Uterus (tissue), 2 donors: ENCODE measurements at regions not wholly inside any gene's neighbourhood (a gene's known extent, or its start where the extent isn't known, plus 50 kb on each side); places are given as distances from the start of the nearest gene placed in this dataset.

Source experiments
- POLR2A ChIP-seq, 2 donors: fragments of 450-650 bp; IDR thresholded peaks; one replicate each; pipeline ENCODE4 v1.6.1; 2016; ENCODE audit warnings: antibody characterized with exemption in 2 of 2, mild to moderate bottlenecking in 1 of 2, moderate library complexity in 1 of 2
- TF ChIP-seq, protein P1 (sequence below), 4 experiments: fragments of 200-600 bp in 2 of 4; fragments of 450-650 bp in 2 of 4; sonication (generic) in 2 of 4; IDR thresholded peaks; one replicate each; pipeline ENCODE4 v1.5.1; 2016 to 2019; ENCODE audit warnings: antibody characterized with exemption in 4 of 4, mild to moderate bottlenecking in 2 of 4, moderate library complexity in 1 of 4

DNA sequence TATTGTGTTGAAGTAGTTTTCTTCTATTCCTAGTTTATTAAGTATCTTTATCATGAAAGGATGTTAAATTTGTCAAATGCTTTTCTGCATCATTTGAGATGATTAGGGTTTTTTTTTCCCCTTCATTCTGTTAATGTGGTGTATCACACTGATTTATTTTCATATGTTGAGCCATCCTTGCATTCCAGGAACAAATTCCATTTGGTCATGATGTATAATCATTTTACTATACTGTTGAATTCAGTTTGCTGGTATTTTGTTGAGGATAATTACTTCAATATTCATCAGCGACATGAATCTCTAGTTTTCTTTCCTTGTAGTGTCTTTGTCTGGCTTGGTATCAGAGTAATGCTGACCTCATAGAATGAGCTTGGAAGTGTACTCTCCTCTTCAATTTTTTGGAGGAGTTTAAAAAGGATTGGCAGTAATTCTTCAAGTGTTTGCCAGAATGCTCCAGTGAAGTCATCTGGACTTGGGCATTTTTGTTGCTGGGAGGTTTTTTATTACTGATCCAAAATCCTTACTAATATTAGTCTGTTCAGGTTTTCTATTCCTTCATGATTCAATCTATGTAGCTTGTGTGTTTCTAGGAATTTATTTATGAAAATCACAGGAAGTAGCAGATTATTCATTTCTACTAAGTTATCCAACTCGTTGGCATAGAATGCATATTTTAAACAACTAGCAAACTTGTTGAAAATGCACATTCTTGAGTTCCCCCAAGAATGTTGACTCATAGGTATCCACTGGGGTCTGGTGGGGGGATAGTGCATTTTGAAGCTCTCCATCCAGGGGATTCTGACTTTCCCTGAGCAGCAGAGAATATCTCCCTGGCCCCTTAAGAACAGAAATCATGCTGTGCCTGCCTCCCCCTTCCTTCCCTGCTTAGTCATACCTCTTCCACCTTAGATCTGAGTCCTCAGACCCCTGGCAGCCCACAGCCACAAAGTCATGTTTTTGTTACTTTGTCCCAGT lies 187.1 kb downstream of the BMP7 start:
- TF ChIP-seq, protein P1, sequence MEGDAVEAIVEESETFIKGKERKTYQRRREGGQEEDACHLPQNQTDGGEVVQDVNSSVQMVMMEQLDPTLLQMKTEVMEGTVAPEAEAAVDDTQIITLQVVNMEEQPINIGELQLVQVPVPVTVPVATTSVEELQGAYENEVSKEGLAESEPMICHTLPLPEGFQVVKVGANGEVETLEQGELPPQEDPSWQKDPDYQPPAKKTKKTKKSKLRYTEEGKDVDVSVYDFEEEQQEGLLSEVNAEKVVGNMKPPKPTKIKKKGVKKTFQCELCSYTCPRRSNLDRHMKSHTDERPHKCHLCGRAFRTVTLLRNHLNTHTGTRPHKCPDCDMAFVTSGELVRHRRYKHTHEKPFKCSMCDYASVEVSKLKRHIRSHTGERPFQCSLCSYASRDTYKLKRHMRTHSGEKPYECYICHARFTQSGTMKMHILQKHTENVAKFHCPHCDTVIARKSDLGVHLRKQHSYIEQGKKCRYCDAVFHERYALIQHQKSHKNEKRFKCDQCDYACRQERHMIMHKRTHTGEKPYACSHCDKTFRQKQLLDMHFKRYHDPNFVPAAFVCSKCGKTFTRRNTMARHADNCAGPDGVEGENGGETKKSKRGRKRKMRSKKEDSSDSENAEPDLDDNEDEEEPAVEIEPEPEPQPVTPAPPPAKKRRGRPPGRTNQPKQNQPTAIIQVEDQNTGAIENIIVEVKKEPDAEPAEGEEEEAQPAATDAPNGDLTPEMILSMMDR (IDR thresholded peaks at IDR 0.05): no peak
- no peak for TF ChIP-seq POLR2A (IDR thresholded peaks at IDR 0.05)
